ENCODE measurements at regions not wholly inside any gene's neighbourhood (a gene's known extent, or its start where the extent isn't known, plus 50 kb on each side); places are given as distances from the start of the nearest gene placed in this dataset.
A peak's percentile ranks its signal among the peaks of the same experiment; 100 is the strongest.

DNA sequence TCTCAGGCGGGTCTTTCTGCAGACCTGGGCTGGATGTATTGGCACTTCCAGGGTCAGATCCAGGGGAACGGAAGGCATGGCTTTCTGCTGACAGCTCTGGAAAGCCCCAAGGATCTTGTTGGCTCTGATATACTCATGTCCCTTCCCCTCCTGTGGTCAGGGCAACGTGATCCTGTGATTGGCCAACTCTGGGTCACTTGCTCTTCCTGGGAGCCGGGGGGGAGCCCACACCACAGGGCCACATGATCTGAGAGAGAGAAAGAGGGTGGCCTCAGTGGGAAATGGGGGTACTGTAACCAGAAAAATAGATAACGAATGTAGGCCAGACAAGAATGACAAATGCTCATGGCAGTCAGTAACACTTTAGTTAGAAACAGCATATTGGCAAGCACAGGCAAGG is 223.0 kb downstream of the NFATC2 start:
- Histone ChIP-seq H3K4me1 (ENCODE audit: control insufficient read depth in 2 of 3, insufficient read depth in 2 of 3, low read depth in 1 of 3, low read length in 3 of 3) (no peaks in the 10 kb centered on the region), H3K4me3 (ENCODE audit: low read length in 3 of 3) (no peak overlapping the region), H3K36me3 (ENCODE audit: control insufficient read depth in 2 of 3, insufficient read depth in 3 of 3, low read length in 3 of 3) (no peaks in the 10 kb centered on the region), H3K9me3 (ENCODE audit: control insufficient read depth in 2 of 3, insufficient read depth in 1 of 3, low read length in 3 of 3) (peaks cover 0 to 3% (median 0%) of the 10 kb centered on the region in 3 donors), H3K27ac (ENCODE audit: low read depth in 2 of 2, low read length in 2 of 2) (no peak overlapping the region), H3K27me3 (ENCODE audit: control insufficient read depth, insufficient read depth, low read length) (no peaks in the 10 kb centered on the region), H3K9ac (ENCODE audit: low read length in 3 of 3) (no peak overlapping the region)
- FAIRE-seq, result no peak
- intact Hi-C loops (cut with DNase I), result no loop called here
- DNase-seq, result no peak
- no peak for TF ChIP-seq CTCF (IDR thresholded peaks at IDR 0.05; ENCODE audit: borderline replicate concordance, extremely low read depth, insufficient read depth)

- no peak for FAIRE-seq
- Histone ChIP-seq H3K9ac (ENCODE audit: low read length in 3 of 3) (no peak overlapping the region), H3K4me3 (ENCODE audit: low read length in 3 of 3) (no peak overlapping the region), H3K4me1 (ENCODE audit: control insufficient read depth in 2 of 3, insufficient read depth in 2 of 3, low read depth in 1 of 3, low read length in 3 of 3) (no peaks in the 10 kb centered on the region), H3K36me3 (ENCODE audit: control insufficient read depth in 2 of 3, insufficient read depth in 3 of 3, low read length in 3 of 3) (no peaks in the 10 kb centered on the region), H3K27me3 (ENCODE audit: control insufficient read depth, insufficient read depth, low read length) (no peaks in the 10 kb centered on the region), H3K9me3 (ENCODE audit: control insufficient read depth in 2 of 3, insufficient read depth in 1 of 3, low read length in 3 of 3) (peaks cover 0 to 3% (median 0%) of the 10 kb centered on the region in 3 donors), H3K27ac (ENCODE audit: low read depth in 2 of 2, low read length in 2 of 2) (no peak overlapping the region)
- no peak for TF ChIP-seq CTCF (IDR thresholded peaks at IDR 0.05; ENCODE audit: borderline replicate concordance, extremely low read depth, insufficient read depth)
- peak in 4 of 5 donors; percentile 43 to 71 (median 66) for DNase-seq
- intact Hi-C loops (cut with DNase I), result no loop called here
These were observed 224.2 kb downstream of the NFATC2 start for GRCh38 chr20:51318058-51318949.

DNA sequence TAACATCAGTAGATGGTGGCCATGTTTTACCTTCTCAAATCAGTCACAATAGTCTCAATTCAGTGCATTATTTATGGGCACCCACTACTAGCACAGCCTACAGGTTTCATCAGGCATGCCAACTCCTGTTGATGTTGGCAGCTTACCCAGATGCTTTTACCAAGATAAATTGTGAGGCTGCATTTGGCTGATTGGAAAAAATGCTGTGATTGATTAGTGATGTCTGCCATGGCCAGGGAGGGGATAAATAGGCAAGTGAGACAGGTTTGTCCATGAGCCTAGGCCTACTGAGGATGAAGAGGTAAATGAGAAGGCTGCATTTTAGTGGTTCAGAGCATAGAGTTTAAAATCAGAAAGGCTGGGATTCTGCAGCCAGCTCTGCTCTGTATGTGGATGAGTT is 227.1 kb downstream of the NFATC2 start:
- no peaks in the 10 kb centered on the region for H3K4me1 ChIP-seq (ENCODE audit: control insufficient read depth in 2 of 3, insufficient read depth in 2 of 3, low read depth in 1 of 3, low read length in 3 of 3)
- FAIRE-seq (no peak), DNase-seq (no peak)
- intact Hi-C loops (cut with DNase I), result no loop called here
- H3K36me3 ChIP-seq (ENCODE audit: control insufficient read depth in 2 of 3, insufficient read depth in 3 of 3, low read length in 3 of 3), result no peaks in the 10 kb centered on the region
- peaks cover 0 to 3% (median 0%) of the 10 kb centered on the region in 3 donors for H3K9me3 ChIP-seq (ENCODE audit: control insufficient read depth in 2 of 3, insufficient read depth in 1 of 3, low read length in 3 of 3)
- H3K27me3 ChIP-seq (ENCODE audit: control insufficient read depth, insufficient read depth, low read length), result no peaks in the 10 kb centered on the region
- no peak overlapping the region for H3K27ac ChIP-seq (ENCODE audit: low read depth in 2 of 2, low read length in 2 of 2)
- no peak for TF ChIP-seq CTCF (IDR thresholded peaks at IDR 0.05; ENCODE audit: borderline replicate concordance, extremely low read depth, insufficient read depth)
- H3K4me3 ChIP-seq (ENCODE audit: low read length in 3 of 3), result no peak overlapping the region
- no peak overlapping the region for H3K9ac ChIP-seq (ENCODE audit: low read length in 3 of 3)
